ENCODE measurements at regions not wholly inside any gene's neighbourhood (a gene's known extent, or its start where the extent isn't known, plus 50 kb on each side); places are given as distances from the start of the nearest gene placed in this dataset.

- TF ChIP-seq REST (IDR thresholded peaks at IDR 0.05; ENCODE audit: low read depth) (no peak), EZH2 (IDR thresholded peaks at IDR 0.05) (no peak), ZFX (IDR thresholded peaks at IDR 0.05) (no peak), SP1 (IDR thresholded peaks at IDR 0.05; ENCODE audit: low read depth) (no peak), EZH2phosphoT487 (IDR thresholded peaks at IDR 0.05; ENCODE audit: borderline replicate concordance) (no peak), SIN3A (IDR thresholded peaks at IDR 0.05; ENCODE audit: low read depth) (no peak)
Observed at GRCh38 chr5:153147891-153148623, 342.4 kb upstream of the GRIA1 start (continued).

GRCh38 chr5:153148624-153148976, 341.9 kb upstream of the GRIA1 start:
- intact Hi-C loops (cut with micrococcal nuclease) = no loop called here
- ATAC-seq = no peak
- no peaks in the 10 kb centered on the region for H3K4me1 ChIP-seq (ENCODE audit: control insufficient read depth in 1 of 2, insufficient read depth in 2 of 2, low read length in 2 of 2)
- no peak overlapping the region for H3K4me3 ChIP-seq (replicated peaks in 1 of 2; ENCODE audit: low read depth in 1 of 2, low read length in 2 of 2)
- ChIA-PET RAD21 (ENCODE audit: low non-redundant PET in 1 of 2, low total read pairs in 2 of 2, uncharacterized antibody in 2 of 2, unreplicated experiment in 2 of 2) (no interaction called here), CTCF (no interaction called here), POLR2A (no interaction called here)
- H3K4me2 ChIP-seq (ENCODE audit: low read length) = no peak overlapping the region
- H3K9me3 ChIP-seq (ENCODE audit: control insufficient read depth in 1 of 2, insufficient read depth in 1 of 2, low read depth in 1 of 2, low read length in 2 of 2) = peaks cover 0 to 5% of the 10 kb centered on the region in 2 experiments; a peak in 2 of 4 replicates
- no TSS peak for BruUV-seq (replicated peaks)
- no peak for DNase-seq (ENCODE audit: low read depth, low spot score)
- H3K79me2 ChIP-seq (ENCODE audit: insufficient read depth, low read length) = no peaks in the 10 kb centered on the region
- H3K27me3 ChIP-seq (ENCODE audit: insufficient read depth, low read length) = no peaks in the 10 kb centered on the region
- no peak overlapping the region for H3K9ac ChIP-seq (ENCODE audit: low read length)
- no peaks in the 10 kb centered on the region for H3K36me3 ChIP-seq (ENCODE audit: control insufficient read depth in 1 of 2, insufficient read depth in 2 of 2, low read length in 2 of 2)
- no peaks in the 10 kb centered on the region for H4K20me1 ChIP-seq (ENCODE audit: insufficient read depth)
- no peaks in the 10 kb centered on the region for H3K9me2 ChIP-seq (ENCODE audit: insufficient read depth)
- no peak overlapping the region for H3K27ac ChIP-seq (ENCODE audit: low read depth, low read length)
- H2AFZ ChIP-seq (ENCODE audit: low read depth, low read length, poor library complexity, severe bottlenecking) = no peak overlapping the region
- TF ChIP-seq FOSL1 (IDR thresholded peaks at IDR 0.05; ENCODE audit: low read depth) = no peak
- TF ChIP-seq ZNF274 (IDR thresholded peaks at IDR 0.05; ENCODE audit: low read depth, low read length) = no peak
- no peak for TF ChIP-seq ZBTB33 (IDR thresholded peaks at IDR 0.05; ENCODE audit: extremely low read depth, insufficient replicate concordance, low read length)
- no peak for TF ChIP-seq SP1 (IDR thresholded peaks at IDR 0.05; ENCODE audit: low read depth)
- TF ChIP-seq EZH2 (IDR thresholded peaks at IDR 0.05) = no peak
- TF ChIP-seq CEBPB (IDR thresholded peaks at IDR 0.05; ENCODE audit: low read depth) = no peak
- TF ChIP-seq EZH2phosphoT487 (IDR thresholded peaks at IDR 0.05; ENCODE audit: borderline replicate concordance) = no peak
- no peak for TF ChIP-seq ATF3 (IDR thresholded peaks at IDR 0.05)
- no peak for TF ChIP-seq SIN3A (IDR thresholded peaks at IDR 0.05; ENCODE audit: low read depth)
- no peak for TF ChIP-seq CBX3 (IDR thresholded peaks at IDR 0.05; ENCODE audit: low read depth)
- no peak for TF ChIP-seq RAD21 (IDR thresholded peaks at IDR 0.05; ENCODE audit: low read depth)
- TF ChIP-seq POLR2A (IDR thresholded peaks at IDR 0.05; ENCODE audit: borderline replicate concordance, extremely low read depth, insufficient read depth, insufficient read length) = no peak
- TF ChIP-seq POLR2AphosphoS5 (IDR thresholded peaks at IDR 0.05; ENCODE audit: low read depth, low read length) = no peak
- no peak for TF ChIP-seq REST (IDR thresholded peaks at IDR 0.05; ENCODE audit: low read depth)
- no peak for TF ChIP-seq SRF (IDR thresholded peaks at IDR 0.05; ENCODE audit: low read depth)
